Progenitor cell of endocrine pancreas (in vitro differentiated cells): ENCODE measurements at regions not wholly inside any gene's neighbourhood (a gene's known extent, or its start where the extent isn't known, plus 50 kb on each side); places are given as distances from the start of the nearest gene placed in this dataset.

Source experiments
- DNase-seq: peaks from one replicate; pipeline ENCODE4 v3.0.0; 2021; ENCODE audit warnings: low spot score; ENCODE audit not compliant: unreplicated experiment
- H3K27ac Mint-ChIP-seq: 2 replicates; pipeline ENCODE4 v1.8.0; 2021; ENCODE audit warnings: mild to moderate bottlenecking, moderate library complexity, mixed read lengths
- H3K27me3 Mint-ChIP-seq: 2 replicates; pipeline ENCODE4 v1.8.0; 2021; ENCODE audit warnings: mixed read lengths
- H3K36me3 Mint-ChIP-seq: 2 replicates; pipeline ENCODE4 v1.8.0; 2022; ENCODE audit warnings: mixed read lengths; ENCODE audit not compliant: insufficient read depth
- H3K4me1 Mint-ChIP-seq: 2 replicates; pipeline ENCODE4 v1.8.0; 2021; ENCODE audit warnings: low read depth, mixed read lengths
- H3K4me3 Mint-ChIP-seq: 2 replicates; pipeline ENCODE4 v1.8.0; 2021; ENCODE audit warnings: low read depth, mild to moderate bottlenecking, moderate library complexity, mixed read lengths
- H3K9me3 Mint-ChIP-seq: 2 replicates; pipeline ENCODE4 v1.8.0; 2021; ENCODE audit warnings: low read depth, mixed read lengths
- CTCF ChIP-seq: fragments of 200-600 bp; sonication (generic); IDR thresholded peaks from one replicate; pipeline ENCODE4 v1.5.0; 2021; ENCODE audit warnings: antibody characterized with exemption, mild to moderate bottlenecking; ENCODE audit not compliant: unreplicated experiment

- TF ChIP-seq CTCF: no peak
- DNase-seq: no peak
- H3K4me1 Mint-ChIP-seq: no peaks in the 10 kb centered on the region
- H3K4me3 Mint-ChIP-seq: no peak overlapping the region
- H3K27ac Mint-ChIP-seq: no peak overlapping the region
- no peaks in the 10 kb centered on the region for H3K9me3 Mint-ChIP-seq
- H3K27me3 Mint-ChIP-seq: no peaks in the 10 kb centered on the region
- no peaks in the 10 kb centered on the region for H3K36me3 Mint-ChIP-seq
These were observed 1708.9 kb upstream of the CELF4 start for GRCh38 chr18:39274535-39274934.

GRCh38 chr18:39272230-39272629, 1706.6 kb upstream of the CELF4 start:
- TF ChIP-seq CTCF: no peak
- Mint-ChIP-seq H3K27ac (no peak overlapping the region), H3K4me1 (no peaks in the 10 kb centered on the region), H3K36me3 (no peaks in the 10 kb centered on the region), H3K4me3 (no peak overlapping the region), H3K27me3 (no peaks in the 10 kb centered on the region), H3K9me3 (no peaks in the 10 kb centered on the region)
- DNase-seq: no peak

GRCh38 chr18:39271654-39272053, 1706.1 kb upstream of the CELF4 start:
- Mint-ChIP-seq H3K36me3 (no peaks in the 10 kb centered on the region), H3K4me1 (no peaks in the 10 kb centered on the region), H3K4me3 (no peak overlapping the region), H3K9me3 (no peaks in the 10 kb centered on the region), H3K27ac (no peak overlapping the region), H3K27me3 (no peaks in the 10 kb centered on the region)
- no peak for TF ChIP-seq CTCF
- no peak for DNase-seq

GRCh38 chr18:39260565-39260964, 1695.0 kb upstream of the CELF4 start:
- Mint-ChIP-seq H3K9me3 (peaks cover 12% of the 10 kb centered on the region), H3K27me3 (no peaks in the 10 kb centered on the region), H3K27ac (no peak overlapping the region), H3K4me3 (no peak overlapping the region), H3K36me3 (no peaks in the 10 kb centered on the region), H3K4me1 (peaks cover 4% of the 10 kb centered on the region)
- no peak for DNase-seq
- TF ChIP-seq CTCF: no peak

GRCh38 chr18:39259736-39260135, 1694.1 kb upstream of the CELF4 start:
- no peak for TF ChIP-seq CTCF
- Mint-ChIP-seq H3K27ac (no peak overlapping the region), H3K27me3 (no peaks in the 10 kb centered on the region), H3K36me3 (no peaks in the 10 kb centered on the region), H3K4me3 (no peak overlapping the region), H3K9me3 (peaks cover 8% of the 10 kb centered on the region), H3K4me1 (peaks cover 4% of the 10 kb centered on the region)
- no peak for DNase-seq

GRCh38 chr18:39244242-39244641, 1678.6 kb upstream of the CELF4 start:
- TF ChIP-seq CTCF: no peak
- no peak overlapping the region for H3K4me3 Mint-ChIP-seq
- no peak overlapping the region for H3K27ac Mint-ChIP-seq
- H3K27me3 Mint-ChIP-seq: no peaks in the 10 kb centered on the region
- no peak for DNase-seq
- H3K4me1 Mint-ChIP-seq: peaks cover 32% of the 10 kb centered on the region
- H3K36me3 Mint-ChIP-seq: no peaks in the 10 kb centered on the region
- no peaks in the 10 kb centered on the region for H3K9me3 Mint-ChIP-seq
